Ovary (tissue), 3 donors: ENCODE measurements at regions not wholly inside any gene's neighbourhood (a gene's known extent, or its start where the extent isn't known, plus 50 kb on each side); places are given as distances from the start of the nearest gene placed in this dataset.
"Not testable (repeated sequence)": the region's sequence is repeated elsewhere in the genome, so short reads cannot be mapped to it uniquely, and the experiment has no call there.

Source experiments
- EP300 ChIP-seq: sonication (generic); formaldehyde crosslinking; IDR thresholded peaks from one replicate; pipeline ENCODE4 v1.6.1; 2017; ENCODE audit warnings: antibody characterized with exemption
- POLR2A ChIP-seq: fragments of 450-650 bp; IDR thresholded peaks from one replicate; pipeline ENCODE4 v1.6.1; 2017; ENCODE audit warnings: antibody characterized with exemption, mild to moderate bottlenecking, moderate library complexity
- TF ChIP-seq, protein P1 (sequence below), 3 donors: fragments of 450-650 bp in 2 of 3; fragments of 200-600 bp in 1 of 3; IDR thresholded peaks; one replicate each; pipeline versions ENCODE4 v1.5.1 to v1.8.0; 2016 to 2022; ENCODE audit warnings: antibody characterized with exemption in 3 of 3, mild to moderate bottlenecking in 1 of 3
- donor health status: DM: no; HTN: no; CAD: no.

- TF ChIP-seq, protein P1, sequence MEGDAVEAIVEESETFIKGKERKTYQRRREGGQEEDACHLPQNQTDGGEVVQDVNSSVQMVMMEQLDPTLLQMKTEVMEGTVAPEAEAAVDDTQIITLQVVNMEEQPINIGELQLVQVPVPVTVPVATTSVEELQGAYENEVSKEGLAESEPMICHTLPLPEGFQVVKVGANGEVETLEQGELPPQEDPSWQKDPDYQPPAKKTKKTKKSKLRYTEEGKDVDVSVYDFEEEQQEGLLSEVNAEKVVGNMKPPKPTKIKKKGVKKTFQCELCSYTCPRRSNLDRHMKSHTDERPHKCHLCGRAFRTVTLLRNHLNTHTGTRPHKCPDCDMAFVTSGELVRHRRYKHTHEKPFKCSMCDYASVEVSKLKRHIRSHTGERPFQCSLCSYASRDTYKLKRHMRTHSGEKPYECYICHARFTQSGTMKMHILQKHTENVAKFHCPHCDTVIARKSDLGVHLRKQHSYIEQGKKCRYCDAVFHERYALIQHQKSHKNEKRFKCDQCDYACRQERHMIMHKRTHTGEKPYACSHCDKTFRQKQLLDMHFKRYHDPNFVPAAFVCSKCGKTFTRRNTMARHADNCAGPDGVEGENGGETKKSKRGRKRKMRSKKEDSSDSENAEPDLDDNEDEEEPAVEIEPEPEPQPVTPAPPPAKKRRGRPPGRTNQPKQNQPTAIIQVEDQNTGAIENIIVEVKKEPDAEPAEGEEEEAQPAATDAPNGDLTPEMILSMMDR (IDR thresholded peaks at IDR 0.05), result not testable (repeated sequence)
- not testable (repeated sequence) for TF ChIP-seq POLR2A, EP300
These were observed 394.1 kb downstream of the CPS1 start for GRCh38 chr2:210950434-210951060.
